GM12892 (cell line): ENCODE measurements at regions not wholly inside any gene's neighbourhood (a gene's known extent, or its start where the extent isn't known, plus 50 kb on each side); places are given as distances from the start of the nearest gene placed in this dataset.
"Not testable (repeated sequence)": the region's sequence is repeated elsewhere in the genome, so short reads cannot be mapped to it uniquely, and the experiment has no call there.

Source experiments
- POLR2A ChIP-seq: IDR thresholded peaks from 2 replicates; pipeline ENCODE4 v1.6.1; 2011; ENCODE audit warnings: low read depth, low read length, control low read depth
- POLR2AphosphoS5 ChIP-seq: IDR thresholded peaks from 2 replicates; pipeline ENCODE4 v1.6.1; 2011; ENCODE audit warnings: low read depth, low read length, control low read depth

GRCh38 chr1:143824266-143824665 lies 147.5 kb downstream of the FAM72C start:
- not testable (repeated sequence) for TF ChIP-seq POLR2AphosphoS5, POLR2A
